ENCODE measurements at regions not wholly inside any gene's neighbourhood (a gene's known extent, or its start where the extent isn't known, plus 50 kb on each side); places are given as distances from the start of the nearest gene placed in this dataset.

- no peak overlapping the region for H4K91ac ChIP-seq (ENCODE audit: insufficient read depth, low read depth, low read length)
- H3K4me1 ChIP-seq (ENCODE audit: control insufficient read depth, insufficient read depth, low read length): no peaks in the 10 kb centered on the region
- no peaks in the 10 kb centered on the region for H3K79me1 ChIP-seq (ENCODE audit: low read depth in 1 of 2, low read length in 2 of 2)
- ChIA-PET CTCF (no interaction called here), POLR2A (ENCODE audit: unreplicated experiment) (no interaction called here)
- dilution Hi-C loops (cut with HindIII; ENCODE audit: low sequenced_read_pairs, unreplicated experiment): no loop called here
- no peak overlapping the region for H3K4ac ChIP-seq (ENCODE audit: low read depth, low read length)
- H3K14ac ChIP-seq (replicated peaks; ENCODE audit: low read depth, low read length): no peak overlapping the region
- no peak overlapping the region for H3K23ac ChIP-seq (ENCODE audit: low read depth, low read length)
- no peak overlapping the region for H3K27ac ChIP-seq (ENCODE audit: insufficient read depth, low read length)
- BruUV-seq (replicated peaks): no TSS peak
- no peak overlapping the region for H2BK5ac ChIP-seq (ENCODE audit: low read depth, low read length, poor library complexity, severe bottlenecking)
- H4K8ac ChIP-seq (ENCODE audit: low read depth in 2 of 2, low read length in 2 of 2): no peak overlapping the region
- H3K18ac ChIP-seq (ENCODE audit: low read depth, low read length): no peak overlapping the region
- no peak overlapping the region for H3K56ac ChIP-seq (ENCODE audit: extremely low read depth, insufficient read depth, low read length)
- no peak overlapping the region for H3K4me3 ChIP-seq (ENCODE audit: insufficient read depth, low read depth, low read length)
- no peaks in the 10 kb centered on the region for H3K36me3 ChIP-seq (ENCODE audit: control insufficient read depth, insufficient read depth, low read length)
- no CpG with 5 or more reads among the region's 2 CpGs for WGBS, 2 experiments (ENCODE audit: extremely low coverage in 2 of 2, insufficient read length in 1 of 2)
- no peak for ATAC-seq (ENCODE audit: low read depth)
- no peak overlapping the region for H4K5ac ChIP-seq (ENCODE audit: low read depth, low read length)
- in situ Hi-C loops (cut with MboI; ENCODE audit: low sequenced_read_pairs): no loop called here
- no peak overlapping the region for H2AK9ac ChIP-seq (replicated peaks; ENCODE audit: low read depth, low read length, poor library complexity)
- no peak overlapping the region for H2AFZ ChIP-seq (replicated peaks; ENCODE audit: low read length, poor library complexity)
- no peaks in the 10 kb centered on the region for H3K9me1 ChIP-seq (ENCODE audit: insufficient read depth, low read length)
- intact Hi-C loops (cut with micrococcal nuclease): no loop called here
- TF ChIP-seq, protein P1, sequence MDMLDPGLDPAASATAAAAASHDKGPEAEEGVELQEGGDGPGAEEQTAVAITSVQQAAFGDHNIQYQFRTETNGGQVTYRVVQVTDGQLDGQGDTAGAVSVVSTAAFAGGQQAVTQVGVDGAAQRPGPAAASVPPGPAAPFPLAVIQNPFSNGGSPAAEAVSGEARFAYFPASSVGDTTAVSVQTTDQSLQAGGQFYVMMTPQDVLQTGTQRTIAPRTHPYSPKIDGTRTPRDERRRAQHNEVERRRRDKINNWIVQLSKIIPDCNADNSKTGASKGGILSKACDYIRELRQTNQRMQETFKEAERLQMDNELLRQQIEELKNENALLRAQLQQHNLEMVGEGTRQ (IDR thresholded peaks at IDR 0.05; ENCODE audit: low read depth, low read length): no peak
- TF ChIP-seq CHD1 (IDR thresholded peaks at IDR 0.05; ENCODE audit: low read depth, low read length) (no peak), BHLHE40 (IDR thresholded peaks at IDR 0.05; ENCODE audit: low read depth, low read length) (no peak), MXI1 (IDR thresholded peaks at IDR 0.05; ENCODE audit: borderline replicate concordance, low read depth, low read length) (no peak), CEBPB (IDR thresholded peaks at IDR 0.05; ENCODE audit: low read depth, low read length) (no peak), NFE2L2 (IDR thresholded peaks at IDR 0.05; ENCODE audit: low read depth, low read length) (no peak), POLR2A (IDR thresholded peaks at IDR 0.05; ENCODE audit: low read depth, low read length) (no peak), MAZ (IDR thresholded peaks at IDR 0.05; ENCODE audit: borderline replicate concordance, low read depth, low read length) (no peak), MAFK (IDR thresholded peaks at IDR 0.05; ENCODE audit: low read depth, low read length) (no peak), ELK1 (IDR thresholded peaks at IDR 0.05; ENCODE audit: borderline replicate concordance, low read depth, low read length) (no peak), SMC3 (IDR thresholded peaks at IDR 0.05; ENCODE audit: low read depth, low read length) (no peak), RFX5 (IDR thresholded peaks at IDR 0.05; ENCODE audit: low read depth, low read length) (no peak)
- TF ChIP-seq, protein P2, sequence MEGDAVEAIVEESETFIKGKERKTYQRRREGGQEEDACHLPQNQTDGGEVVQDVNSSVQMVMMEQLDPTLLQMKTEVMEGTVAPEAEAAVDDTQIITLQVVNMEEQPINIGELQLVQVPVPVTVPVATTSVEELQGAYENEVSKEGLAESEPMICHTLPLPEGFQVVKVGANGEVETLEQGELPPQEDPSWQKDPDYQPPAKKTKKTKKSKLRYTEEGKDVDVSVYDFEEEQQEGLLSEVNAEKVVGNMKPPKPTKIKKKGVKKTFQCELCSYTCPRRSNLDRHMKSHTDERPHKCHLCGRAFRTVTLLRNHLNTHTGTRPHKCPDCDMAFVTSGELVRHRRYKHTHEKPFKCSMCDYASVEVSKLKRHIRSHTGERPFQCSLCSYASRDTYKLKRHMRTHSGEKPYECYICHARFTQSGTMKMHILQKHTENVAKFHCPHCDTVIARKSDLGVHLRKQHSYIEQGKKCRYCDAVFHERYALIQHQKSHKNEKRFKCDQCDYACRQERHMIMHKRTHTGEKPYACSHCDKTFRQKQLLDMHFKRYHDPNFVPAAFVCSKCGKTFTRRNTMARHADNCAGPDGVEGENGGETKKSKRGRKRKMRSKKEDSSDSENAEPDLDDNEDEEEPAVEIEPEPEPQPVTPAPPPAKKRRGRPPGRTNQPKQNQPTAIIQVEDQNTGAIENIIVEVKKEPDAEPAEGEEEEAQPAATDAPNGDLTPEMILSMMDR (conservative IDR thresholded peaks at IDR 0.05; ENCODE audit: low read depth, low read length): no peak
- no peaks in the 10 kb centered on the region for H3K27me3 ChIP-seq (ENCODE audit: control insufficient read depth, insufficient read depth, low read length)
- no peak overlapping the region for H3K4me2 ChIP-seq (ENCODE audit: low read depth, low read length)
- no peak overlapping the region for H2BK15ac ChIP-seq (ENCODE audit: low read depth, low read length)
- H4K20me1 ChIP-seq (ENCODE audit: insufficient read depth, low read length): no peaks in the 10 kb centered on the region
- H3K9me3 ChIP-seq (ENCODE audit: control insufficient read depth, insufficient read depth, low read length): no peaks in the 10 kb centered on the region
- H2BK120ac ChIP-seq (ENCODE audit: low read depth, low read length): no peak overlapping the region
- H2BK20ac ChIP-seq (ENCODE audit: low read depth, low read length): no peak overlapping the region
- DNase-seq: no peak
- H2AK5ac ChIP-seq (ENCODE audit: low read depth, low read length): no peak overlapping the region
- no peak overlapping the region for H3K9ac ChIP-seq (ENCODE audit: low read depth, low read length)
Measured at GRCh38 chr5:23991406-23991805, 484.0 kb downstream of the PRDM9 start.

All from IMR-90 (cell line).